GM12878 (cell line): ENCODE measurements at regions not wholly inside any gene's neighbourhood (a gene's known extent, or its start where the extent isn't known, plus 50 kb on each side); places are given as distances from the start of the nearest gene placed in this dataset.

Experiments used
- ATAC-seq: fragments of 200-7000 bp; cut with Tn5 transposase; 3 replicates; pipeline ENCODE4 v1.9.1; 2020; ENCODE audit warnings: mild to moderate bottlenecking, moderate library complexity
- BruUV-seq: library from RNA; stranded (reverse); fragments of 400-500 nt; replicated peaks from 2 replicates; lab custom pipeline; 2021; lab: Mats Ljungman, UMichigan
- CTCF ChIA-PET: fragments of 300-600 bp; sonication (Branson Sonifier 250); formaldehyde crosslinking; extraction: SDS; loops from one replicate; lab custom pipeline; 2021; ENCODE audit warnings: inconsistent platforms; lab: Yijun Ruan, JAX
- POLR2A ChIA-PET: fragments of 350-600 bp; formaldehyde crosslinking; extraction: SDS; loops from one replicate; lab custom pipeline; 2021; ENCODE audit warnings: inconsistent platforms; lab: Charles Lee
- RAD21 ChIA-PET: fragments of 300-600 bp; sonication (Branson Sonifier 250); formaldehyde crosslinking; loops from one replicate; lab custom pipeline; 2023; ENCODE audit warnings: antibody characterized with exemption; ENCODE audit not compliant: unreplicated experiment; lab: Charles Lee
- SMC1A ChIA-PET: fragments of 300-600 bp; sonication (Branson Sonifier 250); formaldehyde crosslinking; loops from one replicate; lab custom pipeline; 2023; ENCODE audit not compliant: unreplicated experiment, uncharacterized antibody; lab: Charles Lee
- DNase-seq: peaks from one replicate; pipeline ENCODE4 v3.0.0-alpha.2; 2011; ENCODE audit warnings: low read depth, low spot score
- FAIRE-seq: peaks from 3 replicates; lab custom pipeline; 2011; peaks lifted over from hg19 to GRCh38; lab: Jason Lieb, UNC
- H2AFZ ChIP-seq: 2 replicates; pipeline ENCODE4 v1.6.0; 2011; ENCODE audit warnings: low read depth, low read length, control low read depth; ENCODE audit not compliant: control insufficient read depth
- H3K27ac ChIP-seq: 2 replicates; pipeline ENCODE4 v1.5.1; 2011; ENCODE audit warnings: control low read depth; ENCODE audit not compliant: control insufficient read depth, insufficient read depth
- H3K27me3 ChIP-seq, 2 experiments: replicated peaks in 1 of 2; 2 replicates each; pipeline versions ENCODE4 v1.6.0 to v1.6.1; 2011; ENCODE audit warnings: low read length in 1 of 2; ENCODE audit not compliant: control insufficient read depth in 2 of 2, insufficient read depth in 2 of 2
- H3K36me3 ChIP-seq, 2 experiments: 2 replicates each; pipeline ENCODE4 v1.5.1; 2011; ENCODE audit warnings: low read length in 1 of 2; ENCODE audit not compliant: control insufficient read depth in 2 of 2, insufficient read depth in 2 of 2
- H3K4me1 ChIP-seq: 2 replicates; pipeline ENCODE4 v1.6.1; 2011; ENCODE audit warnings: mild to moderate bottlenecking, low read length, moderate library complexity, mixed read lengths; ENCODE audit not compliant: control insufficient read depth, insufficient read depth
- H3K4me2 ChIP-seq: 2 replicates; pipeline ENCODE4 v1.6.0; 2011; ENCODE audit warnings: control low read depth; ENCODE audit not compliant: control insufficient read depth, insufficient read depth
- H3K4me3 ChIP-seq: fragments of 200-600 bp; sonication (generic); 2 replicates; pipeline ENCODE4 v1.5.1; 2016
- H3K79me2 ChIP-seq: 2 replicates; pipeline ENCODE4 v1.6.0; 2011; ENCODE audit warnings: low read length; ENCODE audit not compliant: control insufficient read depth, insufficient read depth
- H3K9ac ChIP-seq: 2 replicates; pipeline ENCODE4 v1.8.0; 2011; ENCODE audit warnings: low read length, control low read depth, mixed read lengths; ENCODE audit not compliant: control insufficient read depth, insufficient read depth
- H3K9me3 ChIP-seq: replicated peaks from 3 replicates; pipeline ENCODE4 v1.5.1; 2011; ENCODE audit warnings: mild to moderate bottlenecking, low read length; ENCODE audit not compliant: control insufficient read depth, insufficient read depth
- H4K20me1 ChIP-seq: 2 replicates; pipeline ENCODE4 v1.6.0; 2011; ENCODE audit not compliant: control insufficient read depth, insufficient read depth
- CBFB ChIP-seq: IDR thresholded peaks from 2 replicates; pipeline ENCODE4 v1.6.1; 2016; ENCODE audit warnings: antibody characterized with exemption, low read depth
- CBX3 ChIP-seq: fragments of 200-600 bp; sonication (generic); IDR thresholded peaks from 2 replicates; pipeline ENCODE4 v1.6.1; 2016; ENCODE audit warnings: low read depth, borderline replicate concordance
- CBX5 ChIP-seq: sonication (generic); IDR thresholded peaks from 2 replicates; pipeline ENCODE4 v1.6.1; 2016; ENCODE audit warnings: low read depth, moderate library complexity, mild to moderate bottlenecking, inconsistent platforms
- E2F8 ChIP-seq: fragments of 450-650 bp; IDR thresholded peaks from 2 replicates; pipeline ENCODE4 v1.6.1; 2018; ENCODE audit warnings: mild to moderate bottlenecking, low read depth, moderate library complexity; ENCODE audit not compliant: partially characterized antibody
- E4F1 ChIP-seq: fragments of 450-650 bp; IDR thresholded peaks from 2 replicates; pipeline ENCODE4 v1.6.1; 2018; ENCODE audit warnings: borderline replicate concordance, mild to moderate bottlenecking; ENCODE audit not compliant: partially characterized antibody
- EZH2 ChIP-seq: IDR thresholded peaks from 2 replicates; pipeline ENCODE4 v1.6.1; 2012; ENCODE audit warnings: low read depth, mild to moderate bottlenecking, control low read depth, inconsistent platforms, low read length, borderline replicate concordance; ENCODE audit not compliant: control insufficient read depth
- JUNB ChIP-seq: IDR thresholded peaks from 2 replicates; pipeline ENCODE4 v1.6.1; 2016; ENCODE audit warnings: antibody characterized with exemption, mild to moderate bottlenecking
- KLF5 ChIP-seq: fragments of 450-650 bp; IDR thresholded peaks from 2 replicates; pipeline ENCODE4 v1.6.1; 2014; ENCODE audit warnings: mild to moderate bottlenecking; ENCODE audit not compliant: partially characterized antibody
- LARP7 ChIP-seq: fragments of 450-650 bp; IDR thresholded peaks from 2 replicates; pipeline ENCODE4 v1.6.1; 2017; ENCODE audit warnings: mild to moderate bottlenecking
- MEF2B ChIP-seq: fragments of 450-650 bp; IDR thresholded peaks from 2 replicates; pipeline ENCODE4 v1.6.1; 2018; ENCODE audit warnings: mild to moderate bottlenecking, moderate library complexity; ENCODE audit not compliant: partially characterized antibody, poor library complexity, severe bottlenecking
- MXI1 ChIP-seq: fragments of 150-350 bp; IDR thresholded peaks from 2 replicates; pipeline ENCODE4 v1.6.1; 2011; ENCODE audit warnings: low read depth, mild to moderate bottlenecking, inconsistent platforms, low read length, improper control_type of control experiment
- NFXL1 ChIP-seq: fragments of 450-650 bp; IDR thresholded peaks from 2 replicates; pipeline ENCODE4 v1.6.1; 2017; ENCODE audit warnings: antibody characterized with exemption, mild to moderate bottlenecking, borderline replicate concordance
- POLR2A ChIP-seq: IDR thresholded peaks from 2 replicates; pipeline ENCODE4 v1.6.1; 2011; ENCODE audit warnings: low read depth, mild to moderate bottlenecking, low read length
- POU2F2 ChIP-seq: IDR thresholded peaks from 3 replicates; pipeline ENCODE4 v1.6.1; 2011; ENCODE audit warnings: low read depth, mild to moderate bottlenecking, low read length, borderline replicate concordance
- SMC3 ChIP-seq: IDR thresholded peaks from 2 replicates; pipeline ENCODE4 v1.6.1; 2011; ENCODE audit warnings: low read length, improper control_type of control experiment, borderline replicate concordance
- SREBF2 ChIP-seq: IDR thresholded peaks from 2 replicates; pipeline ENCODE4 v1.6.1; 2012; ENCODE audit warnings: mild to moderate bottlenecking, low read length
- STAT1 ChIP-seq: fragments of 450-650 bp; conservative IDR thresholded peaks from 2 replicates; pipeline ENCODE4 v1.6.1; 2014; ENCODE audit warnings: antibody characterized with exemption, mild to moderate bottlenecking
- USF1 ChIP-seq: IDR thresholded peaks from 2 replicates; pipeline ENCODE4 v1.6.1; 2011; ENCODE audit warnings: borderline replicate concordance, low read depth, mild to moderate bottlenecking, moderate library complexity, mixed read lengths, low read length; ENCODE audit not compliant: insufficient read depth; ENCODE audit errors: extremely low read length
- ZNF274 ChIP-seq: IDR thresholded peaks from one replicate; pipeline ENCODE4 v1.8.0; 2011; ENCODE audit not compliant: insufficient read length, insufficient read depth
- ZSCAN29 ChIP-seq: fragments of 450-650 bp; IDR thresholded peaks from 2 replicates; pipeline ENCODE4 v1.6.1; 2017; ENCODE audit warnings: mild to moderate bottlenecking, moderate library complexity
- WGBS: methylation state at CpG from one replicate; pipeline ENCODE4 v1.1.6; 2016; ENCODE audit warnings: low lambda C conversion rate; ENCODE audit not compliant: insufficient replicate concordance, insufficient coverage; ENCODE audit errors: missing lambda C conversion rate; 5-methylcytosine and 5-hydroxymethylcytosine counted together
- in situ Hi-C: fragments of 300-500 bp; cut with MboI; formaldehyde crosslinking; loops from 9 replicates; pipeline ENCODE4 v1.14.3; 2018; ENCODE audit warnings: mixed read lengths
- intact Hi-C: fragments of 100-400 bp; cut with micrococcal nuclease; formaldehyde crosslinking; loops from one replicate; pipeline ENCODE4 v1.14.2; 2022; ENCODE audit not compliant: unreplicated experiment

- RAD21 ChIA-PET, result no interaction called here
- Histone ChIP-seq H3K9ac (no peak overlapping the region), H3K36me3 (no peaks in the 10 kb centered on the region), H3K4me2 (no peak overlapping the region), H3K9me3 (no peaks in the 10 kb centered on the region), H4K20me1 (no peaks in the 10 kb centered on the region), H3K79me2 (no peaks in the 10 kb centered on the region), H2AFZ (no peak overlapping the region), H3K4me3 (no peak overlapping the region), H3K4me1 (no peaks in the 10 kb centered on the region), H3K27me3 (no peaks in the 10 kb centered on the region), H3K27ac (no peak overlapping the region)
- no peak for FAIRE-seq
- CTCF ChIA-PET, result no interaction called here
- no peak for ATAC-seq
- in situ Hi-C loops (no loop called here), intact Hi-C loops (no loop called here)
- DNase-seq, result no peak
- 0% methylated on average over 3 of the region's 3 CpGs for WGBS
- POLR2A ChIA-PET, result no interaction called here
- TF ChIP-seq MXI1 (no peak), KLF5 (no peak), MEF2B (no peak), CBX3 (no peak), ZSCAN29 (no peak), NFXL1 (no peak), SMC3 (no peak), ZNF274 (no peak), POLR2A (no peak), CBX5 (no peak), EZH2 (no peak), E4F1 (no peak), JUNB (no peak), STAT1 (no peak), CBFB (no peak), LARP7 (no peak), USF1 (no peak), SREBF2 (no peak), POU2F2 (no peak), E2F8 (no peak)
- SMC1A ChIA-PET, result no interaction called here
- no TSS peak for BruUV-seq
Measured at GRCh38 chr7:67502929-67503328, 506.3 kb downstream of the TYW1 start.
